Stimulated activated CD4-positive, alpha-beta T cell treated with anti-CD3 and anti-CD28 coated beads, Interleukin-1b, Interleukin-23, amount 100 ng/mL, for 24 hours (primary cell): ENCODE measurements at regions not wholly inside any gene's neighbourhood (a gene's known extent, or its start where the extent isn't known, plus 50 kb on each side); places are given as distances from the start of the nearest gene placed in this dataset.

Experiments
- DNase-seq, 4 experiments: peaks; one replicate each; pipeline ENCODE4 v3.0.0-alpha.2; 2020; ENCODE audit warnings: low read depth in 4 of 4, low spot score in 1 of 4

- DNase-seq: no peak
These were observed 892.9 kb downstream of the EFNB2 start for GRCh38 chr13:105642511-105642958.

GRCh38 chr13:105641121-105641520, 894.3 kb downstream of the EFNB2 start:
- no peak for DNase-seq

GRCh38 chr13:105638426-105638825, 897.0 kb downstream of the EFNB2 start:
- no peak for DNase-seq

- DNase-seq: no peak
These were observed 901.4 kb downstream of the EFNB2 start for GRCh38 chr13:105634059-105634458.

GRCh38 chr13:105630431-105630830, 905.0 kb downstream of the EFNB2 start:
- DNase-seq: no peak

GRCh38 chr13:105627270-105627669, 908.2 kb downstream of the EFNB2 start:
- no peak for DNase-seq

- no peak for DNase-seq
These were observed 909.8 kb downstream of the EFNB2 start for GRCh38 chr13:105625691-105626090.

- DNase-seq: no peak
These were observed 919.0 kb downstream of the EFNB2 start for GRCh38 chr13:105616333-105617075.

GRCh38 chr13:105612541-105612940, 922.9 kb downstream of the EFNB2 start:
- DNase-seq: no peak

- no peak for DNase-seq
These were observed 924.0 kb downstream of the EFNB2 start for GRCh38 chr13:105611424-105611823.

GRCh38 chr13:105608104-105608503, 927.4 kb downstream of the EFNB2 start:
- DNase-seq: no peak

GRCh38 chr13:105607426-105607825, 928.0 kb downstream of the EFNB2 start:
- DNase-seq: no peak

GRCh38 chr13:105607016-105607415, 928.4 kb downstream of the EFNB2 start:
- DNase-seq: no peak

GRCh38 chr13:105602956-105603670, 932.3 kb downstream of the EFNB2 start:
- no peak for DNase-seq

GRCh38 chr13:105599477-105600037, 935.9 kb downstream of the EFNB2 start:
- no peak for DNase-seq

- no peak for DNase-seq
These were observed 936.9 kb downstream of the EFNB2 start for GRCh38 chr13:105598529-105598928.

- no peak for DNase-seq
These were observed 937.9 kb downstream of the EFNB2 start for GRCh38 chr13:105597573-105597972.

GRCh38 chr13:105595471-105595870, 940.0 kb downstream of the EFNB2 start:
- DNase-seq: no peak

- no peak for DNase-seq
These were observed 944.2 kb downstream of the EFNB2 start for GRCh38 chr13:105591277-105591676.

- DNase-seq: no peak
These were observed 947.7 kb downstream of the EFNB2 start for GRCh38 chr13:105587786-105588185.

- no peak for DNase-seq
These were observed 955.4 kb downstream of the EFNB2 start for GRCh38 chr13:105579821-105580710.
